GM23338 (cell line): ENCODE measurements at regions not wholly inside any gene's neighbourhood (a gene's known extent, or its start where the extent isn't known, plus 50 kb on each side); places are given as distances from the start of the nearest gene placed in this dataset.

Experiments used
- ATAC-seq: fragments of 200-7000 bp; cut with Tn5 transposase; 3 replicates; pipeline ENCODE4 v1.9.1; 2020
- DNase-seq: peaks from one replicate; pipeline ENCODE4 v3.0.0-alpha.2; 2015; ENCODE audit warnings: low spot score
- H2AFZ ChIP-seq: fragments of 200-600 bp; sonication (generic); 2 replicates; pipeline ENCODE4 v1.8.0; 2016; ENCODE audit warnings: antibody characterized with exemption, mild to moderate bottlenecking, moderate library complexity
- H3F3A ChIP-seq: fragments of 200-600 bp; sonication (generic); replicated peaks from 2 replicates; pipeline ENCODE4 v1.8.0; 2017; ENCODE audit warnings: antibody characterized with exemption, mixed run types, low read depth
- H3K27ac ChIP-seq: fragments of 200-600 bp; sonication (generic); 2 replicates; pipeline ENCODE4 v1.6.1; 2016; ENCODE audit warnings: low read depth
- H3K27me3 ChIP-seq: fragments of 200-600 bp; sonication (generic); 2 replicates; pipeline ENCODE4 v1.8.0; 2016; ENCODE audit warnings: mild to moderate bottlenecking, mixed run types, moderate library complexity; ENCODE audit not compliant: insufficient read depth
- H3K36me3 ChIP-seq: fragments of 200-600 bp; sonication (generic); 2 replicates; pipeline ENCODE4 v1.8.0; 2016; ENCODE audit warnings: mild to moderate bottlenecking; ENCODE audit not compliant: insufficient read depth
- H3K4me1 ChIP-seq: fragments of 200-600 bp; sonication (generic); 2 replicates; pipeline ENCODE4 v1.8.0; 2016; ENCODE audit warnings: mild to moderate bottlenecking, moderate library complexity; ENCODE audit not compliant: insufficient read depth
- H3K4me2 ChIP-seq: fragments of 200-600 bp; sonication (generic); 2 replicates; pipeline ENCODE4 v1.7.1; 2017; ENCODE audit warnings: mixed run types
- H3K4me3 ChIP-seq: fragments of 200-600 bp; sonication (generic); 2 replicates; pipeline ENCODE4 v1.6.1; 2016; ENCODE audit warnings: mixed run types
- H3K79me2 ChIP-seq: fragments of 200-600 bp; sonication (generic); replicated peaks from 2 replicates; pipeline ENCODE4 v1.8.0; 2017; ENCODE audit warnings: mild to moderate bottlenecking; ENCODE audit not compliant: insufficient read depth
- H3K9me2 ChIP-seq: fragments of 200-600 bp; sonication (generic); 2 replicates; pipeline ENCODE4 v1.8.0; 2017; ENCODE audit not compliant: insufficient read depth
- H4K20me1 ChIP-seq: fragments of 200-600 bp; sonication (generic); replicated peaks from 2 replicates; pipeline ENCODE4 v1.8.0; 2017; ENCODE audit warnings: mild to moderate bottlenecking; ENCODE audit not compliant: insufficient read depth
- H3K27ac Mint-ChIP-seq: 2 replicates; pipeline ENCODE4 v1.8.0; 2020; ENCODE audit warnings: inconsistent platforms, mild to moderate bottlenecking, moderate library complexity, mixed read lengths
- H3K27me3 Mint-ChIP-seq: 3 replicates; pipeline ENCODE4 v1.8.0; 2022; ENCODE audit warnings: low read depth, mild to moderate bottlenecking, moderate library complexity, mixed read lengths, inconsistent platforms; ENCODE audit not compliant: insufficient read depth, poor library complexity
- H3K36me3 Mint-ChIP-seq: 3 replicates; pipeline ENCODE4 v1.8.0; 2021; ENCODE audit warnings: low read depth, mild to moderate bottlenecking, inconsistent platforms, moderate library complexity, mixed read lengths
- H3K4me1 Mint-ChIP-seq: 3 replicates; pipeline ENCODE4 v1.8.0; 2020; ENCODE audit warnings: mild to moderate bottlenecking, inconsistent platforms, mixed read lengths
- H3K4me3 Mint-ChIP-seq: 3 replicates; pipeline ENCODE4 v1.8.0; 2021; ENCODE audit warnings: moderate library complexity, mild to moderate bottlenecking, inconsistent platforms, mixed read lengths
- H3K9me3 Mint-ChIP-seq: 3 replicates; pipeline ENCODE4 v1.8.0; 2020; ENCODE audit warnings: moderate library complexity, mild to moderate bottlenecking, inconsistent platforms, mixed read lengths
- CREB1 ChIP-seq: fragments of 250-450 bp; sonication (Bioruptor Pico); IDR thresholded peaks from 2 replicates; pipeline ENCODE4 v1.5.0; 2020; ENCODE audit warnings: low read depth, mild to moderate bottlenecking, moderate library complexity
- EZH2 ChIP-seq: fragments of 200-600 bp; sonication (generic); IDR thresholded peaks from one replicate; pipeline ENCODE4 v1.8.0; 2017; ENCODE audit warnings: antibody characterized with exemption, mild to moderate bottlenecking, low read depth; ENCODE audit not compliant: unreplicated experiment
- EZH2phosphoT487 ChIP-seq: fragments of 200-600 bp; sonication (generic); IDR thresholded peaks from one replicate; pipeline ENCODE4 v1.8.1; 2018; ENCODE audit warnings: antibody characterized with exemption; ENCODE audit not compliant: unreplicated experiment
- JUNB ChIP-seq: IDR thresholded peaks from one replicate; pipeline ENCODE4 v1.6.1; 2016; ENCODE audit warnings: antibody characterized with exemption; ENCODE audit not compliant: unreplicated experiment
- NANOG ChIP-seq: IDR thresholded peaks from 2 replicates; pipeline ENCODE4 v1.6.1; 2016; ENCODE audit warnings: antibody characterized with exemption, borderline replicate concordance
- POLR2AphosphoS5 ChIP-seq: IDR thresholded peaks from 2 replicates; pipeline ENCODE4 v1.6.1; 2016; ENCODE audit warnings: antibody characterized with exemption, low read depth
- STAT1 ChIP-seq: IDR thresholded peaks from one replicate; pipeline ENCODE4 v1.6.1; 2016; ENCODE audit warnings: antibody characterized with exemption; ENCODE audit not compliant: unreplicated experiment
- ZNF114 ChIP-seq: fragments of 250-450 bp; sonication (Bioruptor Pico); IDR thresholded peaks from 2 replicates; pipeline ENCODE4 v1.5.0; 2020; ENCODE audit warnings: mild to moderate bottlenecking, moderate library complexity
- ZNF331 ChIP-seq: fragments of 250-450 bp; sonication (Bioruptor Pico); IDR thresholded peaks from 2 replicates; pipeline ENCODE4 v1.5.0; 2020; ENCODE audit warnings: low read depth, mild to moderate bottlenecking, moderate library complexity
- TF ChIP-seq, protein P1 (sequence below), 2 experiments: fragments of 200-600 bp in 1 of 2; sonication (generic) in 1 of 2; conservative IDR thresholded peaks; 2 replicates each; pipeline versions ENCODE4 v1.5.1 to v1.6.1; 2016 to 2017; ENCODE audit warnings: antibody characterized with exemption in 2 of 2, low read depth in 2 of 2, mild to moderate bottlenecking in 2 of 2, moderate library complexity in 1 of 2
- TF ChIP-seq, protein P2 (sequence below): IDR thresholded peaks from 2 replicates; pipeline ENCODE4 v1.6.1; 2016; ENCODE audit warnings: antibody characterized with exemption
- TF ChIP-seq, protein P3 (sequence below): IDR thresholded peaks from one replicate; pipeline ENCODE4 v1.6.1; 2018; ENCODE audit warnings: antibody characterized with exemption; ENCODE audit not compliant: unreplicated experiment
- TF ChIP-seq, protein P4 (sequence below): fragments of 250-450 bp; sonication (Bioruptor Pico); IDR thresholded peaks from 2 replicates; pipeline ENCODE4 v1.5.0; 2020; ENCODE audit warnings: mild to moderate bottlenecking, moderate library complexity

- H3K4me3 ChIP-seq, result no peak overlapping the region
- TF ChIP-seq NANOG (no peak), EZH2phosphoT487 (no peak), STAT1 (no peak), JUNB (no peak), EZH2 (no peak), ZNF331 (no peak), POLR2AphosphoS5 (no peak), CREB1 (CRISPR knock-in tag) (no peak), ZNF114 (CRISPR knock-in tag) (no peak)
- TF ChIP-seq, protein P1, sequence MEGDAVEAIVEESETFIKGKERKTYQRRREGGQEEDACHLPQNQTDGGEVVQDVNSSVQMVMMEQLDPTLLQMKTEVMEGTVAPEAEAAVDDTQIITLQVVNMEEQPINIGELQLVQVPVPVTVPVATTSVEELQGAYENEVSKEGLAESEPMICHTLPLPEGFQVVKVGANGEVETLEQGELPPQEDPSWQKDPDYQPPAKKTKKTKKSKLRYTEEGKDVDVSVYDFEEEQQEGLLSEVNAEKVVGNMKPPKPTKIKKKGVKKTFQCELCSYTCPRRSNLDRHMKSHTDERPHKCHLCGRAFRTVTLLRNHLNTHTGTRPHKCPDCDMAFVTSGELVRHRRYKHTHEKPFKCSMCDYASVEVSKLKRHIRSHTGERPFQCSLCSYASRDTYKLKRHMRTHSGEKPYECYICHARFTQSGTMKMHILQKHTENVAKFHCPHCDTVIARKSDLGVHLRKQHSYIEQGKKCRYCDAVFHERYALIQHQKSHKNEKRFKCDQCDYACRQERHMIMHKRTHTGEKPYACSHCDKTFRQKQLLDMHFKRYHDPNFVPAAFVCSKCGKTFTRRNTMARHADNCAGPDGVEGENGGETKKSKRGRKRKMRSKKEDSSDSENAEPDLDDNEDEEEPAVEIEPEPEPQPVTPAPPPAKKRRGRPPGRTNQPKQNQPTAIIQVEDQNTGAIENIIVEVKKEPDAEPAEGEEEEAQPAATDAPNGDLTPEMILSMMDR (conservative IDR thresholded peaks at IDR 0.05; ENCODE audit: low read depth in 2 of 2), result no peak
- TF ChIP-seq, protein P2, sequence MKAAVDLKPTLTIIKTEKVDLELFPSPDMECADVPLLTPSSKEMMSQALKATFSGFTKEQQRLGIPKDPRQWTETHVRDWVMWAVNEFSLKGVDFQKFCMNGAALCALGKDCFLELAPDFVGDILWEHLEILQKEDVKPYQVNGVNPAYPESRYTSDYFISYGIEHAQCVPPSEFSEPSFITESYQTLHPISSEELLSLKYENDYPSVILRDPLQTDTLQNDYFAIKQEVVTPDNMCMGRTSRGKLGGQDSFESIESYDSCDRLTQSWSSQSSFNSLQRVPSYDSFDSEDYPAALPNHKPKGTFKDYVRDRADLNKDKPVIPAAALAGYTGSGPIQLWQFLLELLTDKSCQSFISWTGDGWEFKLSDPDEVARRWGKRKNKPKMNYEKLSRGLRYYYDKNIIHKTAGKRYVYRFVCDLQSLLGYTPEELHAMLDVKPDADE, result no peak
- TF ChIP-seq, protein P3, sequence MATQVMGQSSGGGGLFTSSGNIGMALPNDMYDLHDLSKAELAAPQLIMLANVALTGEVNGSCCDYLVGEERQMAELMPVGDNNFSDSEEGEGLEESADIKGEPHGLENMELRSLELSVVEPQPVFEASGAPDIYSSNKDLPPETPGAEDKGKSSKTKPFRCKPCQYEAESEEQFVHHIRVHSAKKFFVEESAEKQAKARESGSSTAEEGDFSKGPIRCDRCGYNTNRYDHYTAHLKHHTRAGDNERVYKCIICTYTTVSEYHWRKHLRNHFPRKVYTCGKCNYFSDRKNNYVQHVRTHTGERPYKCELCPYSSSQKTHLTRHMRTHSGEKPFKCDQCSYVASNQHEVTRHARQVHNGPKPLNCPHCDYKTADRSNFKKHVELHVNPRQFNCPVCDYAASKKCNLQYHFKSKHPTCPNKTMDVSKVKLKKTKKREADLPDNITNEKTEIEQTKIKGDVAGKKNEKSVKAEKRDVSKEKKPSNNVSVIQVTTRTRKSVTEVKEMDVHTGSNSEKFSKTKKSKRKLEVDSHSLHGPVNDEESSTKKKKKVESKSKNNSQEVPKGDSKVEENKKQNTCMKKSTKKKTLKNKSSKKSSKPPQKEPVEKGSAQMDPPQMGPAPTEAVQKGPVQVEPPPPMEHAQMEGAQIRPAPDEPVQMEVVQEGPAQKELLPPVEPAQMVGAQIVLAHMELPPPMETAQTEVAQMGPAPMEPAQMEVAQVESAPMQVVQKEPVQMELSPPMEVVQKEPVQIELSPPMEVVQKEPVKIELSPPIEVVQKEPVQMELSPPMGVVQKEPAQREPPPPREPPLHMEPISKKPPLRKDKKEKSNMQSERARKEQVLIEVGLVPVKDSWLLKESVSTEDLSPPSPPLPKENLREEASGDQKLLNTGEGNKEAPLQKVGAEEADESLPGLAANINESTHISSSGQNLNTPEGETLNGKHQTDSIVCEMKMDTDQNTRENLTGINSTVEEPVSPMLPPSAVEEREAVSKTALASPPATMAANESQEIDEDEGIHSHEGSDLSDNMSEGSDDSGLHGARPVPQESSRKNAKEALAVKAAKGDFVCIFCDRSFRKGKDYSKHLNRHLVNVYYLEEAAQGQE, result no peak
- TF ChIP-seq, protein P4, sequence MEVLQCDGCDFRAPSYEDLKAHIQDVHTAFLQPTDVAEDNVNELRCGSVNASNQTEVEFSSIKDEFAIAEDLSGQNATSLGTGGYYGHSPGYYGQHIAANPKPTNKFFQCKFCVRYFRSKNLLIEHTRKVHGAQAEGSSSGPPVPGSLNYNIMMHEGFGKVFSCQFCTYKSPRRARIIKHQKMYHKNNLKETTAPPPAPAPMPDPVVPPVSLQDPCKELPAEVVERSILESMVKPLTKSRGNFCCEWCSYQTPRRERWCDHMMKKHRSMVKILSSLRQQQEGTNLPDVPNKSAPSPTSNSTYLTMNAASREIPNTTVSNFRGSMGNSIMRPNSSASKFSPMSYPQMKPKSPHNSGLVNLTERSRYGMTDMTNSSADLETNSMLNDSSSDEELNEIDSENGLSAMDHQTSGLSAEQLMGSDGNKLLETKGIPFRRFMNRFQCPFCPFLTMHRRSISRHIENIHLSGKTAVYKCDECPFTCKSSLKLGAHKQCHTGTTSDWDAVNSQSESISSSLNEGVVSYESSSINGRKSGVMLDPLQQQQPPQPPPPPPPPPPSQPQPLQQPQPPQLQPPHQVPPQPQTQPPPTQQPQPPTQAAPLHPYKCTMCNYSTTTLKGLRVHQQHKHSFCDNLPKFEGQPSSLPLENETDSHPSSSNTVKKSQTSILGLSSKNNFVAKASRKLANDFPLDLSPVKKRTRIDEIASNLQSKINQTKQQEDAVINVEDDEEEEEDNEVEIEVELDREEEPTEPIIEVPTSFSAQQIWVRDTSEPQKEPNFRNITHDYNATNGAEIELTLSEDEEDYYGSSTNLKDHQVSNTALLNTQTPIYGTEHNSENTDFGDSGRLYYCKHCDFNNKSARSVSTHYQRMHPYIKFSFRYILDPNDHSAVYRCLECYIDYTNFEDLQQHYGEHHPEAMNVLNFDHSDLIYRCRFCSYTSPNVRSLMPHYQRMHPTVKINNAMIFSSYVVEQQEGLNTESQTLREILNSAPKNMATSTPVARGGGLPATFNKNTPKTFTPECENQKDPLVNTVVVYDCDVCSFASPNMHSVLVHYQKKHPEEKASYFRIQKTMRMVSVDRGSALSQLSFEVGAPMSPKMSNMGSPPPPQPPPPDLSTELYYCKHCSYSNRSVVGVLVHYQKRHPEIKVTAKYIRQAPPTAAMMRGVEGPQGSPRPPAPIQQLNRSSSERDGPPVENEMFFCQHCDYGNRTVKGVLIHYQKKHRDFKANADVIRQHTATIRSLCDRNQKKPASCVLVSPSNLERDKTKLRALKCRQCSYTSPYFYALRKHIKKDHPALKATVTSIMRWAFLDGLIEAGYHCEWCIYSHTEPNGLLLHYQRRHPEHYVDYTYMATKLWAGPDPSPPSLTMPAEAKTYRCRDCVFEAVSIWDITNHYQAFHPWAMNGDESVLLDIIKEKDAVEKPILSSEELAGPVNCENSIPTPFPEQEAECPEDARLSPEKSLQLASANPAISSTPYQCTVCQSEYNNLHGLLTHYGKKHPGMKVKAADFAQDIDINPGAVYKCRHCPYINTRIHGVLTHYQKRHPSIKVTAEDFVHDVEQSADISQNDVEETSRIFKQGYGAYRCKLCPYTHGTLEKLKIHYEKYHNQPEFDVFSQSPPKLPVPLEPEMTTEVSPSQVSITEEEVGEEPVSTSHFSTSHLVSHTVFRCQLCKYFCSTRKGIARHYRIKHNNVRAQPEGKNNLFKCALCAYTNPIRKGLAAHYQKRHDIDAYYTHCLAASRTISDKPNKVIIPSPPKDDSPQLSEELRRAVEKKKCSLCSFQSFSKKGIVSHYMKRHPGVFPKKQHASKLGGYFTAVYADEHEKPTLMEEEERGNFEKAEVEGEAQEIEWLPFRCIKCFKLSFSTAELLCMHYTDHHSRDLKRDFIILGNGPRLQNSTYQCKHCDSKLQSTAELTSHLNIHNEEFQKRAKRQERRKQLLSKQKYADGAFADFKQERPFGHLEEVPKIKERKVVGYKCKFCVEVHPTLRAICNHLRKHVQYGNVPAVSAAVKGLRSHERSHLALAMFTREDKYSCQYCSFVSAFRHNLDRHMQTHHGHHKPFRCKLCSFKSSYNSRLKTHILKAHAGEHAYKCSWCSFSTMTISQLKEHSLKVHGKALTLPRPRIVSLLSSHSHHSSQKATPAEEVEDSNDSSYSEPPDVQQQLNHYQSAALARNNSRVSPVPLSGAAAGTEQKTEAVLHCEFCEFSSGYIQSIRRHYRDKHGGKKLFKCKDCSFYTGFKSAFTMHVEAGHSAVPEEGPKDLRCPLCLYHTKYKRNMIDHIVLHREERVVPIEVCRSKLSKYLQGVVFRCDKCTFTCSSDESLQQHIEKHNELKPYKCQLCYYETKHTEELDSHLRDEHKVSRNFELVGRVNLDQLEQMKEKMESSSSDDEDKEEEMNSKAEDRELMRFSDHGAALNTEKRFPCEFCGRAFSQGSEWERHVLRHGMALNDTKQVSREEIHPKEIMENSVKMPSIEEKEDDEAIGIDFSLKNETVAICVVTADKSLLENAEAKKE (CRISPR knock-in tag), result no peak
- peaks cover 14% of the 10 kb centered on the region; the same call in 1 of the 2 replicates for H3K9me2 ChIP-seq
- H4K20me1 ChIP-seq, result no peaks in the 10 kb centered on the region
- H3K4me3 Mint-ChIP-seq, result no peak overlapping the region
- peaks cover 25% of the 10 kb centered on the region for H3K36me3 Mint-ChIP-seq
- peaks cover 22% of the 10 kb centered on the region for H3K4me1 ChIP-seq
- no peak overlapping the region for H3K4me2 ChIP-seq
- no peak overlapping the region for H3K27ac Mint-ChIP-seq
- ATAC-seq, result no peak
- H3K9me3 Mint-ChIP-seq, result peaks cover 27% of the 10 kb centered on the region
- no peak for DNase-seq
- no peaks in the 10 kb centered on the region for H3K79me2 ChIP-seq
- no peaks in the 10 kb centered on the region for H3K27me3 ChIP-seq
- H2AFZ ChIP-seq, result peak overlapping the region; percentile 31; the same call in 1 of the 2 replicates
- H3F3A ChIP-seq, result peaks cover 7% of the 10 kb centered on the region; the same call in 1 of the 2 replicates
- H3K4me1 Mint-ChIP-seq, result peaks cover 34% of the 10 kb centered on the region
- H3K36me3 ChIP-seq, result peaks cover 10% of the 10 kb centered on the region; the same call in 1 of the 2 replicates
- H3K27me3 Mint-ChIP-seq, result peaks cover 7% of the 10 kb centered on the region
- H3K27ac ChIP-seq, result no peak overlapping the region
Measured at GRCh38 chr2:176768185-176768584, 444.4 kb upstream of the HNRNPA3 start.
